Upper lobe of left lung (tissue), 6 donors: ENCODE measurements at regions not wholly inside any gene's neighbourhood (a gene's known extent, or its start where the extent isn't known, plus 50 kb on each side); places are given as distances from the start of the nearest gene placed in this dataset.

Source experiments
- ATAC-seq, 2 donors: fragments of 200-7000 bp; cut with Tn5 transposase; one replicate each; pipeline ENCODE4 v1.9.1; 2022; ENCODE audit warnings: mild to moderate bottlenecking in 2 of 2, moderate library complexity in 2 of 2; ENCODE audit not compliant: low FRiP score in 2 of 2
- DNase-seq, 2 donors: peaks; one replicate each; pipeline ENCODE4 v3.0.0-alpha.2; 2019 to 2020
- H3K27ac ChIP-seq, 4 donors: fragments of 200-600 bp; sonication (generic); one replicate each; pipeline ENCODE4 v1.5.1; 2016 to 2019
- H3K27me3 ChIP-seq, 4 donors: fragments of 200-600 bp; sonication (generic); one replicate each; pipeline ENCODE4 v1.5.1; 2017 to 2019
- H3K36me3 ChIP-seq, 4 donors: fragments of 200-600 bp; sonication (generic); one replicate each; pipeline ENCODE4 v1.5.1; 2016 to 2019
- H3K4me1 ChIP-seq, 4 donors: fragments of 200-600 bp; sonication (generic); one replicate each; pipeline ENCODE4 v1.5.1; 2018 to 2019
- H3K4me3 ChIP-seq, 4 donors: fragments of 200-600 bp; sonication (generic); one replicate each; pipeline ENCODE4 v1.5.1; 2017 to 2019; ENCODE audit warnings: mild to moderate bottlenecking in 2 of 4, moderate library complexity in 1 of 4
- H3K9me3 ChIP-seq, 4 donors: fragments of 200-600 bp; sonication (generic); one replicate each; pipeline ENCODE4 v1.5.1; 2018 to 2019
- CTCF ChIP-seq, 6 experiments: fragments of 450-650 bp in 4 of 6; fragments of 200-600 bp in 2 of 6; sonication (generic) in 2 of 6; IDR thresholded peaks; one replicate each; pipeline ENCODE4 v1.5.1; 2016 to 2019; ENCODE audit warnings: antibody characterized with exemption in 6 of 6
- EP300 ChIP-seq, 4 donors: sonication (generic); formaldehyde crosslinking; IDR thresholded peaks; one replicate each; pipeline ENCODE4 v1.5.1; 2017; ENCODE audit warnings: antibody characterized with exemption in 4 of 4, control low read depth in 2 of 4
- POLR2A ChIP-seq, 4 donors: fragments of 450-650 bp; IDR thresholded peaks; one replicate each; pipeline ENCODE4 v1.5.1; 2016 to 2017; ENCODE audit warnings: antibody characterized with exemption in 4 of 4, mild to moderate bottlenecking in 2 of 4
- POLR2AphosphoS5 ChIP-seq, 2 donors: sonication (generic); formaldehyde crosslinking; IDR thresholded peaks; one replicate each; pipeline ENCODE4 v1.5.1; 2017; ENCODE audit warnings: antibody characterized with exemption in 2 of 2
- WGBS, 2 donors: methylation state at CpG; one replicate each; pipeline ENCODE4 v1.1.5; 2017 to 2018; 5-methylcytosine and 5-hydroxymethylcytosine counted together
- donor health status: DM: no; HTN: no; CAD: no; lungs with moderate emphysema.
- donor health status: DM: no; HTN: yes; CAD: no; lungs with severe emphysema.

GRCh38 chr5:117568126-117568525, 993.5 kb upstream of the SEMA6A start:
- Histone ChIP-seq H3K9me3 (no peaks in the 10 kb centered on the region), H3K4me1 (no peaks in the 10 kb centered on the region), H3K36me3 (no peaks in the 10 kb centered on the region), H3K27ac (no peak overlapping the region), H3K27me3 (no peaks in the 10 kb centered on the region), H3K4me3 (no peak overlapping the region)
- no peak for ATAC-seq
- WGBS, 2 donors, result 79 to 80% methylated on average over 2 of the region's 2 CpGs
- no peak for DNase-seq
- no peak for TF ChIP-seq POLR2AphosphoS5 (IDR thresholded peaks at IDR 0.05)
- no peak for TF ChIP-seq POLR2A (IDR thresholded peaks at IDR 0.05)
- no peak for TF ChIP-seq EP300 (IDR thresholded peaks at IDR 0.05)
- TF ChIP-seq CTCF (IDR thresholded peaks at IDR 0.05), result no peak

- Histone ChIP-seq H3K27me3 (no peaks in the 10 kb centered on the region), H3K27ac (no peak overlapping the region), H3K9me3 (no peaks in the 10 kb centered on the region), H3K4me1 (no peaks in the 10 kb centered on the region), H3K4me3 (no peak overlapping the region), H3K36me3 (no peaks in the 10 kb centered on the region)
- ATAC-seq (no peak), DNase-seq (no peak)
- TF ChIP-seq POLR2AphosphoS5 (IDR thresholded peaks at IDR 0.05) (no peak), POLR2A (IDR thresholded peaks at IDR 0.05) (no peak), CTCF (IDR thresholded peaks at IDR 0.05) (no peak), EP300 (IDR thresholded peaks at IDR 0.05) (no peak)
- 93% methylated on average over 1 of the region's 1 CpG for WGBS, 2 donors
Measured at GRCh38 chr5:117562647-117563046, 988.0 kb upstream of the SEMA6A start.

- TF ChIP-seq POLR2AphosphoS5 (IDR thresholded peaks at IDR 0.05), result no peak
- TF ChIP-seq EP300 (IDR thresholded peaks at IDR 0.05), result no peak
- no peak for TF ChIP-seq POLR2A (IDR thresholded peaks at IDR 0.05)
- TF ChIP-seq CTCF (IDR thresholded peaks at IDR 0.05), result no peak
- H3K9me3 ChIP-seq, result no peaks in the 10 kb centered on the region
- 90 to 92% methylated on average over 2 of the region's 2 CpGs for WGBS, 2 donors
- H3K4me1 ChIP-seq, result no peaks in the 10 kb centered on the region
- ATAC-seq (no peak), DNase-seq (no peak)
- no peak overlapping the region for H3K27ac ChIP-seq
- no peaks in the 10 kb centered on the region for H3K27me3 ChIP-seq
- no peaks in the 10 kb centered on the region for H3K36me3 ChIP-seq
- H3K4me3 ChIP-seq, result no peak overlapping the region
Measured at GRCh38 chr5:117561531-117561930, 986.9 kb upstream of the SEMA6A start.

GRCh38 chr5:117559005-117559844, 984.6 kb upstream of the SEMA6A start:
- H3K36me3 ChIP-seq, result no peaks in the 10 kb centered on the region
- no peaks in the 10 kb centered on the region for H3K4me1 ChIP-seq
- H3K4me3 ChIP-seq, result no peak overlapping the region
- no peak for TF ChIP-seq CTCF (IDR thresholded peaks at IDR 0.05)
- no peak for TF ChIP-seq EP300 (IDR thresholded peaks at IDR 0.05)
- TF ChIP-seq POLR2AphosphoS5 (IDR thresholded peaks at IDR 0.05), result no peak
- no peak for TF ChIP-seq POLR2A (IDR thresholded peaks at IDR 0.05)
- H3K9me3 ChIP-seq, result no peaks in the 10 kb centered on the region
- no peak for DNase-seq
- no peak for ATAC-seq
- no peak overlapping the region for H3K27ac ChIP-seq
- no peaks in the 10 kb centered on the region for H3K27me3 ChIP-seq
- 71 to 72% methylated on average over 3 of the region's 3 CpGs for WGBS, 2 donors

GRCh38 chr5:117551236-117551635, 976.6 kb upstream of the SEMA6A start:
- no peaks in the 10 kb centered on the region for H3K27me3 ChIP-seq
- H3K4me3 ChIP-seq, result no peak overlapping the region
- H3K4me1 ChIP-seq, result no peaks in the 10 kb centered on the region
- no peak overlapping the region for H3K27ac ChIP-seq
- no peaks in the 10 kb centered on the region for H3K36me3 ChIP-seq
- WGBS, 2 donors, result 88 to 90% methylated on average over 2 of the region's 2 CpGs
- no peak for TF ChIP-seq POLR2A (IDR thresholded peaks at IDR 0.05)
- no peak for TF ChIP-seq CTCF (IDR thresholded peaks at IDR 0.05)
- TF ChIP-seq EP300 (IDR thresholded peaks at IDR 0.05), result no peak
- no peak for TF ChIP-seq POLR2AphosphoS5 (IDR thresholded peaks at IDR 0.05)
- no peaks in the 10 kb centered on the region for H3K9me3 ChIP-seq
- no peak for DNase-seq
- ATAC-seq, result no peak
